ENCODE measurements at regions not wholly inside any gene's neighbourhood (a gene's known extent, or its start where the extent isn't known, plus 50 kb on each side); places are given as distances from the start of the nearest gene placed in this dataset.

GRCh38 chr16:8260140-8260539, 330.2 kb downstream of the TMEM114 start:
- no peak for TF ChIP-seq EZH2 (IDR thresholded peaks at IDR 0.05; ENCODE audit: low read depth, unreplicated experiment)
- TF ChIP-seq, protein P1, sequence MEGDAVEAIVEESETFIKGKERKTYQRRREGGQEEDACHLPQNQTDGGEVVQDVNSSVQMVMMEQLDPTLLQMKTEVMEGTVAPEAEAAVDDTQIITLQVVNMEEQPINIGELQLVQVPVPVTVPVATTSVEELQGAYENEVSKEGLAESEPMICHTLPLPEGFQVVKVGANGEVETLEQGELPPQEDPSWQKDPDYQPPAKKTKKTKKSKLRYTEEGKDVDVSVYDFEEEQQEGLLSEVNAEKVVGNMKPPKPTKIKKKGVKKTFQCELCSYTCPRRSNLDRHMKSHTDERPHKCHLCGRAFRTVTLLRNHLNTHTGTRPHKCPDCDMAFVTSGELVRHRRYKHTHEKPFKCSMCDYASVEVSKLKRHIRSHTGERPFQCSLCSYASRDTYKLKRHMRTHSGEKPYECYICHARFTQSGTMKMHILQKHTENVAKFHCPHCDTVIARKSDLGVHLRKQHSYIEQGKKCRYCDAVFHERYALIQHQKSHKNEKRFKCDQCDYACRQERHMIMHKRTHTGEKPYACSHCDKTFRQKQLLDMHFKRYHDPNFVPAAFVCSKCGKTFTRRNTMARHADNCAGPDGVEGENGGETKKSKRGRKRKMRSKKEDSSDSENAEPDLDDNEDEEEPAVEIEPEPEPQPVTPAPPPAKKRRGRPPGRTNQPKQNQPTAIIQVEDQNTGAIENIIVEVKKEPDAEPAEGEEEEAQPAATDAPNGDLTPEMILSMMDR (conservative IDR thresholded peaks at IDR 0.05; ENCODE audit: low read depth in 2 of 2), result no peak
- no peak for TF ChIP-seq ETS1 (IDR thresholded peaks at IDR 0.05)
- TF ChIP-seq, protein P2, sequence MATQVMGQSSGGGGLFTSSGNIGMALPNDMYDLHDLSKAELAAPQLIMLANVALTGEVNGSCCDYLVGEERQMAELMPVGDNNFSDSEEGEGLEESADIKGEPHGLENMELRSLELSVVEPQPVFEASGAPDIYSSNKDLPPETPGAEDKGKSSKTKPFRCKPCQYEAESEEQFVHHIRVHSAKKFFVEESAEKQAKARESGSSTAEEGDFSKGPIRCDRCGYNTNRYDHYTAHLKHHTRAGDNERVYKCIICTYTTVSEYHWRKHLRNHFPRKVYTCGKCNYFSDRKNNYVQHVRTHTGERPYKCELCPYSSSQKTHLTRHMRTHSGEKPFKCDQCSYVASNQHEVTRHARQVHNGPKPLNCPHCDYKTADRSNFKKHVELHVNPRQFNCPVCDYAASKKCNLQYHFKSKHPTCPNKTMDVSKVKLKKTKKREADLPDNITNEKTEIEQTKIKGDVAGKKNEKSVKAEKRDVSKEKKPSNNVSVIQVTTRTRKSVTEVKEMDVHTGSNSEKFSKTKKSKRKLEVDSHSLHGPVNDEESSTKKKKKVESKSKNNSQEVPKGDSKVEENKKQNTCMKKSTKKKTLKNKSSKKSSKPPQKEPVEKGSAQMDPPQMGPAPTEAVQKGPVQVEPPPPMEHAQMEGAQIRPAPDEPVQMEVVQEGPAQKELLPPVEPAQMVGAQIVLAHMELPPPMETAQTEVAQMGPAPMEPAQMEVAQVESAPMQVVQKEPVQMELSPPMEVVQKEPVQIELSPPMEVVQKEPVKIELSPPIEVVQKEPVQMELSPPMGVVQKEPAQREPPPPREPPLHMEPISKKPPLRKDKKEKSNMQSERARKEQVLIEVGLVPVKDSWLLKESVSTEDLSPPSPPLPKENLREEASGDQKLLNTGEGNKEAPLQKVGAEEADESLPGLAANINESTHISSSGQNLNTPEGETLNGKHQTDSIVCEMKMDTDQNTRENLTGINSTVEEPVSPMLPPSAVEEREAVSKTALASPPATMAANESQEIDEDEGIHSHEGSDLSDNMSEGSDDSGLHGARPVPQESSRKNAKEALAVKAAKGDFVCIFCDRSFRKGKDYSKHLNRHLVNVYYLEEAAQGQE (IDR thresholded peaks at IDR 0.05; ENCODE audit: unreplicated experiment), result no peak
- no peak for TF ChIP-seq POLR2AphosphoS5 (IDR thresholded peaks at IDR 0.05; ENCODE audit: low read depth)
- TF ChIP-seq STAT1 (IDR thresholded peaks at IDR 0.05; ENCODE audit: unreplicated experiment), result no peak
- TF ChIP-seq EZH2phosphoT487 (IDR thresholded peaks at IDR 0.05; ENCODE audit: unreplicated experiment), result no peak
- TF ChIP-seq CREB1 (CRISPR knock-in tag; IDR thresholded peaks at IDR 0.05; ENCODE audit: low read depth), result no peak
- TF ChIP-seq ZNF331 (CRISPR knock-in tag; IDR thresholded peaks at IDR 0.05; ENCODE audit: low read depth), result no peak
- no peak for TF ChIP-seq ZNF114 (CRISPR knock-in tag; IDR thresholded peaks at IDR 0.05)
- TF ChIP-seq, protein P3, sequence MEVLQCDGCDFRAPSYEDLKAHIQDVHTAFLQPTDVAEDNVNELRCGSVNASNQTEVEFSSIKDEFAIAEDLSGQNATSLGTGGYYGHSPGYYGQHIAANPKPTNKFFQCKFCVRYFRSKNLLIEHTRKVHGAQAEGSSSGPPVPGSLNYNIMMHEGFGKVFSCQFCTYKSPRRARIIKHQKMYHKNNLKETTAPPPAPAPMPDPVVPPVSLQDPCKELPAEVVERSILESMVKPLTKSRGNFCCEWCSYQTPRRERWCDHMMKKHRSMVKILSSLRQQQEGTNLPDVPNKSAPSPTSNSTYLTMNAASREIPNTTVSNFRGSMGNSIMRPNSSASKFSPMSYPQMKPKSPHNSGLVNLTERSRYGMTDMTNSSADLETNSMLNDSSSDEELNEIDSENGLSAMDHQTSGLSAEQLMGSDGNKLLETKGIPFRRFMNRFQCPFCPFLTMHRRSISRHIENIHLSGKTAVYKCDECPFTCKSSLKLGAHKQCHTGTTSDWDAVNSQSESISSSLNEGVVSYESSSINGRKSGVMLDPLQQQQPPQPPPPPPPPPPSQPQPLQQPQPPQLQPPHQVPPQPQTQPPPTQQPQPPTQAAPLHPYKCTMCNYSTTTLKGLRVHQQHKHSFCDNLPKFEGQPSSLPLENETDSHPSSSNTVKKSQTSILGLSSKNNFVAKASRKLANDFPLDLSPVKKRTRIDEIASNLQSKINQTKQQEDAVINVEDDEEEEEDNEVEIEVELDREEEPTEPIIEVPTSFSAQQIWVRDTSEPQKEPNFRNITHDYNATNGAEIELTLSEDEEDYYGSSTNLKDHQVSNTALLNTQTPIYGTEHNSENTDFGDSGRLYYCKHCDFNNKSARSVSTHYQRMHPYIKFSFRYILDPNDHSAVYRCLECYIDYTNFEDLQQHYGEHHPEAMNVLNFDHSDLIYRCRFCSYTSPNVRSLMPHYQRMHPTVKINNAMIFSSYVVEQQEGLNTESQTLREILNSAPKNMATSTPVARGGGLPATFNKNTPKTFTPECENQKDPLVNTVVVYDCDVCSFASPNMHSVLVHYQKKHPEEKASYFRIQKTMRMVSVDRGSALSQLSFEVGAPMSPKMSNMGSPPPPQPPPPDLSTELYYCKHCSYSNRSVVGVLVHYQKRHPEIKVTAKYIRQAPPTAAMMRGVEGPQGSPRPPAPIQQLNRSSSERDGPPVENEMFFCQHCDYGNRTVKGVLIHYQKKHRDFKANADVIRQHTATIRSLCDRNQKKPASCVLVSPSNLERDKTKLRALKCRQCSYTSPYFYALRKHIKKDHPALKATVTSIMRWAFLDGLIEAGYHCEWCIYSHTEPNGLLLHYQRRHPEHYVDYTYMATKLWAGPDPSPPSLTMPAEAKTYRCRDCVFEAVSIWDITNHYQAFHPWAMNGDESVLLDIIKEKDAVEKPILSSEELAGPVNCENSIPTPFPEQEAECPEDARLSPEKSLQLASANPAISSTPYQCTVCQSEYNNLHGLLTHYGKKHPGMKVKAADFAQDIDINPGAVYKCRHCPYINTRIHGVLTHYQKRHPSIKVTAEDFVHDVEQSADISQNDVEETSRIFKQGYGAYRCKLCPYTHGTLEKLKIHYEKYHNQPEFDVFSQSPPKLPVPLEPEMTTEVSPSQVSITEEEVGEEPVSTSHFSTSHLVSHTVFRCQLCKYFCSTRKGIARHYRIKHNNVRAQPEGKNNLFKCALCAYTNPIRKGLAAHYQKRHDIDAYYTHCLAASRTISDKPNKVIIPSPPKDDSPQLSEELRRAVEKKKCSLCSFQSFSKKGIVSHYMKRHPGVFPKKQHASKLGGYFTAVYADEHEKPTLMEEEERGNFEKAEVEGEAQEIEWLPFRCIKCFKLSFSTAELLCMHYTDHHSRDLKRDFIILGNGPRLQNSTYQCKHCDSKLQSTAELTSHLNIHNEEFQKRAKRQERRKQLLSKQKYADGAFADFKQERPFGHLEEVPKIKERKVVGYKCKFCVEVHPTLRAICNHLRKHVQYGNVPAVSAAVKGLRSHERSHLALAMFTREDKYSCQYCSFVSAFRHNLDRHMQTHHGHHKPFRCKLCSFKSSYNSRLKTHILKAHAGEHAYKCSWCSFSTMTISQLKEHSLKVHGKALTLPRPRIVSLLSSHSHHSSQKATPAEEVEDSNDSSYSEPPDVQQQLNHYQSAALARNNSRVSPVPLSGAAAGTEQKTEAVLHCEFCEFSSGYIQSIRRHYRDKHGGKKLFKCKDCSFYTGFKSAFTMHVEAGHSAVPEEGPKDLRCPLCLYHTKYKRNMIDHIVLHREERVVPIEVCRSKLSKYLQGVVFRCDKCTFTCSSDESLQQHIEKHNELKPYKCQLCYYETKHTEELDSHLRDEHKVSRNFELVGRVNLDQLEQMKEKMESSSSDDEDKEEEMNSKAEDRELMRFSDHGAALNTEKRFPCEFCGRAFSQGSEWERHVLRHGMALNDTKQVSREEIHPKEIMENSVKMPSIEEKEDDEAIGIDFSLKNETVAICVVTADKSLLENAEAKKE (CRISPR knock-in tag; IDR thresholded peaks at IDR 0.05), result no peak

Measured in GM23338 (cell line).